ENCODE measurements at regions not wholly inside any gene's neighbourhood (a gene's known extent, or its start where the extent isn't known, plus 50 kb on each side); places are given as distances from the start of the nearest gene placed in this dataset.
A peak's percentile ranks its signal among the peaks of the same experiment; 100 is the strongest.

DNA sequence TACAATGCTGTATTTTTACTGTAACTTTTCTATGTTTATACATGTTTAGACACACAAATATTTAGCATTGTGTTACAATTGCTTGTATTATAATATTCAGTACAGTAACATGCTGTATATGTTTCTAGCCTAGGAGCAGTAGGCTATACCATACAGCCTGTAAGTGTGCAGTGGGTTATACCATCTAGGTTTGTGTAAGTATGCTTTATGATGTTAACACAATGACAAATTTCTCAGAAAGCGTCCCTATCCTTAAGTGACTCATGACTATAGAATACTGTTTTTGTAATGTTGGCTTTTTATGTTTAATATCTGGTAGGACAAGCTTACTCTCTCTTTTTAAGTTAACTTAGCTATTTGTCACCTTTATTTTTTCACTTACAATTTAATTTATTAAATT is 127.5 kb upstream of the THRB start:
- H3K36me3 ChIP-seq (ENCODE audit: control insufficient read depth in 2 of 2, insufficient read depth in 1 of 2, low read length in 2 of 2), result no peaks in the 10 kb centered on the region
- 0 out of 2 replicates have a peak, but pooled peaks cover 2% of the 10 kb centered on the region for H3K4me1 ChIP-seq (ENCODE audit: control insufficient read depth, insufficient read depth, low read length)
- POLR2A ChIA-PET, result no interaction called here
- no peak overlapping the region for H3K27ac ChIP-seq (ENCODE audit: extremely low read depth, low read depth, low read length)
- CTCF ChIA-PET, result no interaction called here
- H3K4me3 ChIP-seq (ENCODE audit: low read depth, low read length), result no peak overlapping the region
- H3K9me3 ChIP-seq (ENCODE audit: control insufficient read depth, insufficient read depth, low read depth, low read length), result no peaks in the 10 kb centered on the region
- TF ChIP-seq, protein P1, sequence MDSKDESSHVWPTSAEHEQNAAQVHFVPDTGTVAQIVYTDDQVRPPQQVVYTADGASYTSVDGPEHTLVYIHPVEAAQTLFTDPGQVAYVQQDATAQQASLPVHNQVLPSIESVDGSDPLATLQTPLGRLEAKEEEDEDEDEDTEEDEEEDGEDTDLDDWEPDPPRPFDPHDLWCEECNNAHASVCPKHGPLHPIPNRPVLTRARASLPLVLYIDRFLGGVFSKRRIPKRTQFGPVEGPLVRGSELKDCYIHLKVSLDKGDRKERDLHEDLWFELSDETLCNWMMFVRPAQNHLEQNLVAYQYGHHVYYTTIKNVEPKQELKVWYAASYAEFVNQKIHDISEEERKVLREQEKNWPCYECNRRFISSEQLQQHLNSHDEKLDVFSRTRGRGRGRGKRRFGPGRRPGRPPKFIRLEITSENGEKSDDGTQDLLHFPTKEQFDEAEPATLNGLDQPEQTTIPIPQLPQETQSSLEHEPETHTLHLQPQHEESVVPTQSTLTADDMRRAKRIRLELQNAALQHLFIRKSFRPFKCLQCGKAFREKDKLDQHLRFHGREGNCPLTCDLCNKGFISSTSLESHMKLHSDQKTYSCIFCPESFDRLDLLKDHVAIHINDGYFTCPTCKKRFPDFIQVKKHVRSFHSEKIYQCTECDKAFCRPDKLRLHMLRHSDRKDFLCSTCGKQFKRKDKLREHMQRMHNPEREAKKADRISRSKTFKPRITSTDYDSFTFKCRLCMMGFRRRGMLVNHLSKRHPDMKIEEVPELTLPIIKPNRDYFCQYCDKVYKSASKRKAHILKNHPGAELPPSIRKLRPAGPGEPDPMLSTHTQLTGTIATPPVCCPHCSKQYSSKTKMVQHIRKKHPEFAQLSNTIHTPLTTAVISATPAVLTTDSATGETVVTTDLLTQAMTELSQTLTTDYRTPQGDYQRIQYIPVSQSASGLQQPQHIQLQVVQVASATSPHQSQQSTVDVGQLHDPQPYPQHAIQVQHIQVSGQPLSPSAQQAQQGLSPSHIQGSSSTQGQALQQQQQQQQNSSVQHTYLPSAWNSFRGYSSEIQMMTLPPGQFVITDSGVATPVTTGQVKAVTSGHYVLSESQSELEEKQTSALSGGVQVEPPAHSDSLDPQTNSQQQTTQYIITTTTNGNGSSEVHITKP (tag by site-specific recombination; IDR thresholded peaks at IDR 0.05), result peak; percentile 94
- TF ChIP-seq, protein P2, sequence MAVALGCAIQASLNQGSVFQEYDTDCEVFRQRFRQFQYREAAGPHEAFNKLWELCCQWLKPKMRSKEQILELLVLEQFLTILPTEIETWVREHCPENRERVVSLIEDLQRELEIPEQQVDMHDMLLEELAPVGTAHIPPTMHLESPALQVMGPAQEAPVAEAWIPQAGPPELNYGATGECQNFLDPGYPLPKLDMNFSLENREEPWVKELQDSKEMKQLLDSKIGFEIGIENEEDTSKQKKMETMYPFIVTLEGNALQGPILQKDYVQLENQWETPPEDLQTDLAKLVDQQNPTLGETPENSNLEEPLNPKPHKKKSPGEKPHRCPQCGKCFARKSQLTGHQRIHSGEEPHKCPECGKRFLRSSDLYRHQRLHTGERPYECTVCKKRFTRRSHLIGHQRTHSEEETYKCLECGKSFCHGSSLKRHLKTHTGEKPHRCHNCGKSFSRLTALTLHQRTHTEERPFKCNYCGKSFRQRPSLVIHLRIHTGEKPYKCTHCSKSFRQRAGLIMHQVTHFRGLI (tag by site-specific recombination; IDR thresholded peaks at IDR 0.05), result no peak

DNA sequence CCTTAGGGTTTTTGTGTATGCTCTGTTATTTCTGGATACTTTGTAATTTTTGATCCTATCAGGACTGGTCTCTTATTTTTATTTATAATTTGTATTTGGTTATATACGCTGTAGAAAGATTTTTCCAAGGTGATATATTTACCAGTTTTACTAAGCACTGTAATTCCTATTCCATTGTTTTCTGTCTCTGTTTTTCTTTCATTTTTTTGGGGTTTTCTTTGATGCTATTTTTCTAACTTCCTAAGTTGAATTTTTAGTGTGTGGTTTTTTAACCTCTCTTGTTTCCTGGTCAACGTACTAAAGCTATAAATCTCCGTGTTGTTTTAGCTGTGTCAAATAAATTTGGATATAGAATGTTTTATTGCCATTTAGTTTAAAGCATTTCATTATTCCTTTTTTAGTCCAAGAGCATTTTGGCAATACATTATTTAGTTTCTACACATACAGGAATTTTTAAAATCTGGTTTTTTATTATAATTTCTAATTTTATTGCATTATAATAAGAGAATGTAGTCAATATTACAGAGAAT is 128.1 kb upstream of the THRB start:
- POLR2A ChIA-PET, result no interaction called here
- no peak overlapping the region for H3K27ac ChIP-seq (ENCODE audit: extremely low read depth, low read depth, low read length)
- TF ChIP-seq, protein P3, sequence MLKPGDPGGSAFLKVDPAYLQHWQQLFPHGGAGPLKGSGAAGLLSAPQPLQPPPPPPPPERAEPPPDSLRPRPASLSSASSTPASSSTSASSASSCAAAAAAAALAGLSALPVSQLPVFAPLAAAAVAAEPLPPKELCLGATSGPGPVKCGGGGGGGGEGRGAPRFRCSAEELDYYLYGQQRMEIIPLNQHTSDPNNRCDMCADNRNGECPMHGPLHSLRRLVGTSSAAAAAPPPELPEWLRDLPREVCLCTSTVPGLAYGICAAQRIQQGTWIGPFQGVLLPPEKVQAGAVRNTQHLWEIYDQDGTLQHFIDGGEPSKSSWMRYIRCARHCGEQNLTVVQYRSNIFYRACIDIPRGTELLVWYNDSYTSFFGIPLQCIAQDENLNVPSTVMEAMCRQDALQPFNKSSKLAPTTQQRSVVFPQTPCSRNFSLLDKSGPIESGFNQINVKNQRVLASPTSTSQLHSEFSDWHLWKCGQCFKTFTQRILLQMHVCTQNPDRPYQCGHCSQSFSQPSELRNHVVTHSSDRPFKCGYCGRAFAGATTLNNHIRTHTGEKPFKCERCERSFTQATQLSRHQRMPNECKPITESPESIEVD (tag by site-specific recombination; IDR thresholded peaks at IDR 0.05), result peak; percentile 89
- no peak for TF ChIP-seq ZNF132 (tag by site-specific recombination; IDR thresholded peaks at IDR 0.05; ENCODE audit: borderline replicate concordance)
- no peak for TF ChIP-seq ZNF610 (tag by site-specific recombination; IDR thresholded peaks at IDR 0.05; ENCODE audit: borderline replicate concordance)
- TF ChIP-seq, protein P4, sequence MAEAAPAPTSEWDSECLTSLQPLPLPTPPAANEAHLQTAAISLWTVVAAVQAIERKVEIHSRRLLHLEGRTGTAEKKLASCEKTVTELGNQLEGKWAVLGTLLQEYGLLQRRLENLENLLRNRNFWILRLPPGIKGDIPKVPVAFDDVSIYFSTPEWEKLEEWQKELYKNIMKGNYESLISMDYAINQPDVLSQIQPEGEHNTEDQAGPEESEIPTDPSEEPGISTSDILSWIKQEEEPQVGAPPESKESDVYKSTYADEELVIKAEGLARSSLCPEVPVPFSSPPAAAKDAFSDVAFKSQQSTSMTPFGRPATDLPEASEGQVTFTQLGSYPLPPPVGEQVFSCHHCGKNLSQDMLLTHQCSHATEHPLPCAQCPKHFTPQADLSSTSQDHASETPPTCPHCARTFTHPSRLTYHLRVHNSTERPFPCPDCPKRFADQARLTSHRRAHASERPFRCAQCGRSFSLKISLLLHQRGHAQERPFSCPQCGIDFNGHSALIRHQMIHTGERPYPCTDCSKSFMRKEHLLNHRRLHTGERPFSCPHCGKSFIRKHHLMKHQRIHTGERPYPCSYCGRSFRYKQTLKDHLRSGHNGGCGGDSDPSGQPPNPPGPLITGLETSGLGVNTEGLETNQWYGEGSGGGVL (tag by site-specific recombination; IDR thresholded peaks at IDR 0.05), result no peak
- TF ChIP-seq ZSCAN30 (tag by site-specific recombination; IDR thresholded peaks at IDR 0.05), result no peak
- TF ChIP-seq, protein P5, sequence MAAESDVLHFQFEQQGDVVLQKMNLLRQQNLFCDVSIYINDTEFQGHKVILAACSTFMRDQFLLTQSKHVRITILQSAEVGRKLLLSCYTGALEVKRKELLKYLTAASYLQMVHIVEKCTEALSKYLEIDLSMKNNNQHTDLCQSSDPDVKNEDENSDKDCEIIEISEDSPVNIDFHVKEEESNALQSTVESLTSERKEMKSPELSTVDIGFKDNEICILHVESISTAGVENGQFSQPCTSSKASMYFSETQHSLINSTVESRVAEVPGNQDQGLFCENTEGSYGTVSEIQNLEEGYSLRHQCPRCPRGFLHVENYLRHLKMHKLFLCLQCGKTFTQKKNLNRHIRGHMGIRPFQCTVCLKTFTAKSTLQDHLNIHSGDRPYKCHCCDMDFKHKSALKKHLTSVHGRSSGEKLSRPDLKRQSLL (tag by site-specific recombination; IDR thresholded peaks at IDR 0.05), result no peak
- TF ChIP-seq ZNF76 (tag by site-specific recombination; IDR thresholded peaks at IDR 0.05; ENCODE audit: borderline replicate concordance, low read depth), result no peak
- no peak for TF ChIP-seq ZNF623 (tag by site-specific recombination; IDR thresholded peaks at IDR 0.05)
- TF ChIP-seq ZNF596 (tag by site-specific recombination; IDR thresholded peaks at IDR 0.05), result no peak
- no peak for TF ChIP-seq ZBTB21 (tag by site-specific recombination; IDR thresholded peaks at IDR 0.05)
- TF ChIP-seq ZNF626 (tag by site-specific recombination; IDR thresholded peaks at IDR 0.05), result no peak
- TF ChIP-seq WT1 (tag by site-specific recombination; IDR thresholded peaks at IDR 0.05), result no peak
- TF ChIP-seq, protein P6, sequence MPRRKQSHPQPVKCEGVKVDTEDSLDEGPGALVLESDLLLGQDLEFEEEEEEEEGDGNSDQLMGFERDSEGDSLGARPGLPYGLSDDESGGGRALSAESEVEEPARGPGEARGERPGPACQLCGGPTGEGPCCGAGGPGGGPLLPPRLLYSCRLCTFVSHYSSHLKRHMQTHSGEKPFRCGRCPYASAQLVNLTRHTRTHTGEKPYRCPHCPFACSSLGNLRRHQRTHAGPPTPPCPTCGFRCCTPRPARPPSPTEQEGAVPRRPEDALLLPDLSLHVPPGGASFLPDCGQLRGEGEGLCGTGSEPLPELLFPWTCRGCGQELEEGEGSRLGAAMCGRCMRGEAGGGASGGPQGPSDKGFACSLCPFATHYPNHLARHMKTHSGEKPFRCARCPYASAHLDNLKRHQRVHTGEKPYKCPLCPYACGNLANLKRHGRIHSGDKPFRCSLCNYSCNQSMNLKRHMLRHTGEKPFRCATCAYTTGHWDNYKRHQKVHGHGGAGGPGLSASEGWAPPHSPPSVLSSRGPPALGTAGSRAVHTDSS (tag by site-specific recombination; IDR thresholded peaks at IDR 0.05), result no peak
- peak; percentile 65 for TF ChIP-seq FEZF1 (tag by site-specific recombination; IDR thresholded peaks at IDR 0.05)
- TF ChIP-seq ZNF843 (tag by site-specific recombination; IDR thresholded peaks at IDR 0.05), result peak; percentile 56; the same call in 1 of the 2 replicates
- TF ChIP-seq, protein P7, sequence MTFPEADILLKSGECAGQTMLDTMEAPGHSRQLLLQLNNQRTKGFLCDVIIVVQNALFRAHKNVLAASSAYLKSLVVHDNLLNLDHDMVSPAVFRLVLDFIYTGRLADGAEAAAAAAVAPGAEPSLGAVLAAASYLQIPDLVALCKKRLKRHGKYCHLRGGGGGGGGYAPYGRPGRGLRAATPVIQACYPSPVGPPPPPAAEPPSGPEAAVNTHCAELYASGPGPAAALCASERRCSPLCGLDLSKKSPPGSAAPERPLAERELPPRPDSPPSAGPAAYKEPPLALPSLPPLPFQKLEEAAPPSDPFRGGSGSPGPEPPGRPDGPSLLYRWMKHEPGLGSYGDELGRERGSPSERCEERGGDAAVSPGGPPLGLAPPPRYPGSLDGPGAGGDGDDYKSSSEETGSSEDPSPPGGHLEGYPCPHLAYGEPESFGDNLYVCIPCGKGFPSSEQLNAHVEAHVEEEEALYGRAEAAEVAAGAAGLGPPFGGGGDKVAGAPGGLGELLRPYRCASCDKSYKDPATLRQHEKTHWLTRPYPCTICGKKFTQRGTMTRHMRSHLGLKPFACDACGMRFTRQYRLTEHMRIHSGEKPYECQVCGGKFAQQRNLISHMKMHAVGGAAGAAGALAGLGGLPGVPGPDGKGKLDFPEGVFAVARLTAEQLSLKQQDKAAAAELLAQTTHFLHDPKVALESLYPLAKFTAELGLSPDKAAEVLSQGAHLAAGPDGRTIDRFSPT (tag by site-specific recombination; IDR thresholded peaks at IDR 0.05), result no peak
- TF ChIP-seq ZNF658 (tag by site-specific recombination; IDR thresholded peaks at IDR 0.05), result no peak
- TF ChIP-seq PRDM1 (tag by site-specific recombination; IDR thresholded peaks at IDR 0.05), result no peak
- TF ChIP-seq ZNF302 (tag by site-specific recombination; IDR thresholded peaks at IDR 0.05; ENCODE audit: low read depth), result no peak

More for the DNA sequence above, 128.1 kb upstream of the THRB start:
- no peaks in the 10 kb centered on the region for H3K36me3 ChIP-seq (ENCODE audit: control insufficient read depth in 2 of 2, insufficient read depth in 1 of 2, low read length in 2 of 2)
- CTCF ChIA-PET, result no interaction called here
- 0 out of 2 replicates have a peak, but pooled peaks cover 2% of the 10 kb centered on the region for H3K4me1 ChIP-seq (ENCODE audit: control insufficient read depth, insufficient read depth, low read length)
- no peaks in the 10 kb centered on the region for H3K9me3 ChIP-seq (ENCODE audit: control insufficient read depth, insufficient read depth, low read depth, low read length)
- H3K4me3 ChIP-seq (ENCODE audit: low read depth, low read length), result no peak overlapping the region

Measured in HEK293 (cell line).